ENCODE measurements at regions not wholly inside any gene's neighbourhood (a gene's known extent, or its start where the extent isn't known, plus 50 kb on each side); places are given as distances from the start of the nearest gene placed in this dataset.

DNA sequence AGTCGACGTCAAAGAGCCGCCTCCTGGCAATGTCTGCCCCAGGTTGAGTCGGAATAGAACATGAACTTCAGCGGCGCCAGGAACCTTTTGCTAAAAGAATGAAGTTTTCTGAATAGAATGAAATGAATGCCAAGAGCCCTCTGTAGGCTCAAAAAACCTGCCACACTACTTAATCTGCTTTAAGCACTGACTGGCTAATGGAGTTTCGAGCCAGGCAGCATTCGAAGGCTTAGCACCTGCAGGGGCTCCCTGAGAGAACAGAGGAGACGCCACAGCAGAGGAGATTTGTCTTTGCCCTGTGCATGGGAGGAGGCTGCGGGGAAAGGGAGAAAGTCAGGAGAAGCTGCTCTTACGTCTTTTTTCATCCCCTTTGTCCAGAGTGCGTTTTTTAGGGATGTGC, 641.7 kb downstream of the AJAP1 start:
- no peak overlapping the region for H3K4me2 ChIP-seq (ENCODE audit: control insufficient read depth, insufficient read depth)
- ChIA-PET POLR2A (no interaction called here), SMC1A (ENCODE audit: uncharacterized antibody, unreplicated experiment) (no interaction called here), CTCF (no interaction called here), RAD21 (ENCODE audit: unreplicated experiment) (no interaction called here)
- FAIRE-seq (no peak), ATAC-seq (no peak), DNase-seq (ENCODE audit: low read depth, low spot score) (no peak)
- no peak for TF ChIP-seq TCF3 (IDR thresholded peaks at IDR 0.05; ENCODE audit: borderline replicate concordance, insufficient read depth, low read depth, low read length)
- no peak for TF ChIP-seq KAT2A (conservative IDR thresholded peaks at IDR 0.05; ENCODE audit: control insufficient read depth, low read depth, low read length)
- H3K79me2 ChIP-seq (ENCODE audit: control insufficient read depth, insufficient read depth, low read length) = no peaks in the 10 kb centered on the region
- in situ Hi-C loops (cut with MboI) = no loop called here
- no TSS peak for BruUV-seq (replicated peaks)
- intact Hi-C loops (cut with micrococcal nuclease; ENCODE audit: unreplicated experiment) = no loop called here
- WGBS (ENCODE audit: insufficient coverage, insufficient replicate concordance, low lambda C conversion rate, missing lambda C conversion rate) = 42% methylated on average over 12 of the region's 12 CpGs
- H3K27ac ChIP-seq (ENCODE audit: control insufficient read depth, insufficient read depth) = no peak overlapping the region
- H3K27me3 ChIP-seq (replicated peaks in 1 of 2; ENCODE audit: control insufficient read depth in 2 of 2, insufficient read depth in 2 of 2, low read length in 1 of 2) = no peaks in the 10 kb centered on the region
- H3K9me3 ChIP-seq (replicated peaks; ENCODE audit: control insufficient read depth, insufficient read depth, low read length) = no peaks in the 10 kb centered on the region; the same call in 2 of the 3 replicates
- H4K20me1 ChIP-seq (ENCODE audit: control insufficient read depth, insufficient read depth) = no peaks in the 10 kb centered on the region
- no peak overlapping the region for H2AFZ ChIP-seq (ENCODE audit: control insufficient read depth, low read depth, low read length)
- H3K4me3 ChIP-seq = no peak overlapping the region
- H3K9ac ChIP-seq (ENCODE audit: control insufficient read depth, insufficient read depth, low read length) = no peak overlapping the region
- no peaks in the 10 kb centered on the region for H3K36me3 ChIP-seq (ENCODE audit: control insufficient read depth in 2 of 2, insufficient read depth in 2 of 2, low read length in 1 of 2)
- no peaks in the 10 kb centered on the region for H3K4me1 ChIP-seq (ENCODE audit: control insufficient read depth, insufficient read depth, low read length)

- SMC1A ChIA-PET (ENCODE audit: uncharacterized antibody, unreplicated experiment) = no interaction called here
- no peak overlapping the region for H3K4me2 ChIP-seq (ENCODE audit: control insufficient read depth, insufficient read depth)
- no peaks in the 10 kb centered on the region for H3K36me3 ChIP-seq (ENCODE audit: control insufficient read depth in 2 of 2, insufficient read depth in 2 of 2, low read length in 1 of 2)
- H3K4me3 ChIP-seq = no peak overlapping the region
- RAD21 ChIA-PET (ENCODE audit: unreplicated experiment) = no interaction called here
- 38% methylated on average over 6 of the region's 6 CpGs for WGBS (ENCODE audit: insufficient coverage, insufficient replicate concordance, low lambda C conversion rate, missing lambda C conversion rate)
- no peaks in the 10 kb centered on the region for H3K79me2 ChIP-seq (ENCODE audit: control insufficient read depth, insufficient read depth, low read length)
- CTCF ChIA-PET = no interaction called here
- no peak overlapping the region for H3K9ac ChIP-seq (ENCODE audit: control insufficient read depth, insufficient read depth, low read length)
- H4K20me1 ChIP-seq (ENCODE audit: control insufficient read depth, insufficient read depth) = no peaks in the 10 kb centered on the region
- no peak for ATAC-seq
- no peaks in the 10 kb centered on the region for H3K4me1 ChIP-seq (ENCODE audit: control insufficient read depth, insufficient read depth, low read length)
- no peak for TF ChIP-seq YY1 (IDR thresholded peaks at IDR 0.05; ENCODE audit: low read depth, low read length)
- no peak for TF ChIP-seq NR2F1 (conservative IDR thresholded peaks at IDR 0.05)
- no peak for TF ChIP-seq CHD2 (IDR thresholded peaks at IDR 0.05; ENCODE audit: borderline replicate concordance, low read depth, low read length)
- TF ChIP-seq, protein P1, sequence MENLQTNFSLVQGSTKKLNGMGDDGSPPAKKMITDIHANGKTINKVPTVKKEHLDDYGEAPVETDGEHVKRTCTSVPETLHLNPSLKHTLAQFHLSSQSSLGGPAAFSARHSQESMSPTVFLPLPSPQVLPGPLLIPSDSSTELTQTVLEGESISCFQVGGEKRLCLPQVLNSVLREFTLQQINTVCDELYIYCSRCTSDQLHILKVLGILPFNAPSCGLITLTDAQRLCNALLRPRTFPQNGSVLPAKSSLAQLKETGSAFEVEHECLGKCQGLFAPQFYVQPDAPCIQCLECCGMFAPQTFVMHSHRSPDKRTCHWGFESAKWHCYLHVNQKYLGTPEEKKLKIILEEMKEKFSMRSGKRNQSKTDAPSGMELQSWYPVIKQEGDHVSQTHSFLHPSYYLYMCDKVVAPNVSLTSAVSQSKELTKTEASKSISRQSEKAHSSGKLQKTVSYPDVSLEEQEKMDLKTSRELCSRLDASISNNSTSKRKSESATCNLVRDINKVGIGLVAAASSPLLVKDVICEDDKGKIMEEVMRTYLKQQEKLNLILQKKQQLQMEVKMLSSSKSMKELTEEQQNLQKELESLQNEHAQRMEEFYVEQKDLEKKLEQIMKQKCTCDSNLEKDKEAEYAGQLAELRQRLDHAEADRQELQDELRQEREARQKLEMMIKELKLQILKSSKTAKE (IDR thresholded peaks at IDR 0.05; ENCODE audit: low read depth, poor library complexity, severe bottlenecking) = no peak
- no peak for TF ChIP-seq E4F1 (IDR thresholded peaks at IDR 0.05; ENCODE audit: borderline replicate concordance, partially characterized antibody)
- no peak for TF ChIP-seq EZH2 (IDR thresholded peaks at IDR 0.05; ENCODE audit: borderline replicate concordance, control insufficient read depth, low read depth, low read length)
- H3K9me3 ChIP-seq (replicated peaks; ENCODE audit: control insufficient read depth, insufficient read depth, low read length) = no peaks in the 10 kb centered on the region; the same call in 2 of the 3 replicates
- H3K27ac ChIP-seq (ENCODE audit: control insufficient read depth, insufficient read depth) = no peak overlapping the region
- FAIRE-seq = no peak
- intact Hi-C loops (cut with micrococcal nuclease; ENCODE audit: unreplicated experiment) = no loop called here
- H3K27me3 ChIP-seq (replicated peaks in 1 of 2; ENCODE audit: control insufficient read depth in 2 of 2, insufficient read depth in 2 of 2, low read length in 1 of 2) = no peaks in the 10 kb centered on the region
- POLR2A ChIA-PET = no interaction called here
- in situ Hi-C loops (cut with MboI) = no loop called here
- no peak overlapping the region for H2AFZ ChIP-seq (ENCODE audit: control insufficient read depth, low read depth, low read length)
- DNase-seq (ENCODE audit: low read depth, low spot score) = no peak
- BruUV-seq (replicated peaks) = no TSS peak
Measured at GRCh38 chr1:5291889-5292288, 637.5 kb downstream of the AJAP1 start.
